ENCODE measurements at regions not wholly inside any gene's neighbourhood (a gene's known extent, or its start where the extent isn't known, plus 50 kb on each side); places are given as distances from the start of the nearest gene placed in this dataset.

DNA sequence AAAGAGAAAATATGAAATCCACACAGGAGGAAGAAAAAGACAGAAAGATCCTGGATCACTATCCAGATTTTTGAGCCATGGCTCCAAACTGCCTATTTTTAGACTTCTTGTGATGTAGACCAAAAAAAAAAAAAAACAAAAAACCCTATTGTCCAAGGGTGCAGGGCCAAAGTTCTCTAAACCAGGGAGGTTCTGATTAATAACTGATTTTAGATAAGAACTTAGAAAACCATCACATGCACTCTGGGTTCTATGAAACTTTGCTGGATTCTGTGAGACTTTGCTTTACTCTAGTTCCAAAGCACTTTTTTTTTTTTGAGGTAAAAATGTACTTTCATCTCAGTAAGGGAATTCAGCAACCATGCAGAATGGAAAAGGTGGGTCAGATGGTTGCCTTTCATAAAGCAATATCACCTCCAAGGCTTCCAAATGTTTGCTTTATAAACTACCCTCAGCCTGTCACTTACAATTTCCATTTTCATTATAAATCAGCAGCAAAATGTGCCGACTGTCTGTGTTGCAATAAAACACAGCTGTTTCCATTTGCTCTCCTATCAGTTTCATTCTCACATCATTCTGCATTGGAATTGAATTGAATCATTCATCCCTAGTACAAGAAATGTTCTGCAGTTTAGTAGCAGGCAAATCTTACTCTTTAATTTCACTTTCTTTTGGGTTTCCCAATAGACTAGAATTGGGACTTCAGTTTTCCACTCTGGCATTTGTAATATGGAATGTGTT is 1584.3 kb upstream of the RAG2 start:
- Histone ChIP-seq H3K27me3 (ENCODE audit: insufficient read depth in 3 of 3, low read length in 2 of 3) (no peaks in the 10 kb centered on the region), H3K9me3 (no peaks in the 10 kb centered on the region), H3K4me1 (no peaks in the 10 kb centered on the region), H3K27ac (no peak overlapping the region), H3K4me3 (no peak overlapping the region), H3K36me3 (ENCODE audit: insufficient read depth in 1 of 2, low read depth in 1 of 2) (no peaks in the 10 kb centered on the region)
- DNase-seq (no peak), ATAC-seq (no peak)
- intact Hi-C loops (cut with DNase I): no loop called here
- WGBS, 3 donors: 6 to 35% (median 13%) methylated on average over 1 of the region's 1 CpG
- TF ChIP-seq, protein P1, sequence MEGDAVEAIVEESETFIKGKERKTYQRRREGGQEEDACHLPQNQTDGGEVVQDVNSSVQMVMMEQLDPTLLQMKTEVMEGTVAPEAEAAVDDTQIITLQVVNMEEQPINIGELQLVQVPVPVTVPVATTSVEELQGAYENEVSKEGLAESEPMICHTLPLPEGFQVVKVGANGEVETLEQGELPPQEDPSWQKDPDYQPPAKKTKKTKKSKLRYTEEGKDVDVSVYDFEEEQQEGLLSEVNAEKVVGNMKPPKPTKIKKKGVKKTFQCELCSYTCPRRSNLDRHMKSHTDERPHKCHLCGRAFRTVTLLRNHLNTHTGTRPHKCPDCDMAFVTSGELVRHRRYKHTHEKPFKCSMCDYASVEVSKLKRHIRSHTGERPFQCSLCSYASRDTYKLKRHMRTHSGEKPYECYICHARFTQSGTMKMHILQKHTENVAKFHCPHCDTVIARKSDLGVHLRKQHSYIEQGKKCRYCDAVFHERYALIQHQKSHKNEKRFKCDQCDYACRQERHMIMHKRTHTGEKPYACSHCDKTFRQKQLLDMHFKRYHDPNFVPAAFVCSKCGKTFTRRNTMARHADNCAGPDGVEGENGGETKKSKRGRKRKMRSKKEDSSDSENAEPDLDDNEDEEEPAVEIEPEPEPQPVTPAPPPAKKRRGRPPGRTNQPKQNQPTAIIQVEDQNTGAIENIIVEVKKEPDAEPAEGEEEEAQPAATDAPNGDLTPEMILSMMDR (IDR thresholded peaks at IDR 0.05): no peak

DNA sequence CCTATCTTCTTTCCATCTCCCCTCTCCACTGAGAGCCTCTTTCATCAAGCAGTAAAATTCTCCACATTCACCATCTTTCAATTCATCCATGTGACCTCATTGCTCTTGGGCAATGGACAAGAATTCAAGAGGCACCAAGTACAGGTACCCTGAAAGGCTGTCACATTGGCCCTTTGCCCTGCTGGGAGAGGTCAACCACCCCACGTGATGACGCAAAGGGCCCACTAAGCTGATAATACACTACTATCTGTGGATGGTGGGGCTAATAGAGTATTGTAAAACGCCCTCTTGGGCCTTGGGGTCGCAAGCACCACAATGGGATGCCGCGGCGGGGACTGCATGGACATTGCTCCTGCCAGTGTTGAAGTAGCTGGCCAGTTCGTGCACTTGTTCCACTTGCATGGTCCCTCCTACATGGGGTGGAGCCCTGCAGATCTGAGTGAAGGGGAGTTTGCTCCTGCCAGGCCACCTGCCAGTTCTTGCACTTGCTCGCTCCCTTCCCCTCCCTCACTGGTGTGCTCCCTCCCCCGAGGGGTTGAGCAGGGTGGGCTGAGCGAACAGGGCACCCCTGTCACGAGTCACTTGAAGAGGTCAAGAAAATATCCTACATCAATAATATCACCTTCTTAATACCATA is 1578.8 kb upstream of the RAG2 start:
- H3K9me3 ChIP-seq: no peaks in the 10 kb centered on the region
- H3K36me3 ChIP-seq (ENCODE audit: insufficient read depth in 1 of 2, low read depth in 1 of 2): no peaks in the 10 kb centered on the region
- 89 to 93% (median 91%) methylated on average over 12 of the region's 12 CpGs for WGBS, 3 donors
- no peak overlapping the region for H3K27ac ChIP-seq
- H3K4me1 ChIP-seq: no peaks in the 10 kb centered on the region
- no peak for DNase-seq
- intact Hi-C loops (cut with DNase I): no loop called here
- H3K4me3 ChIP-seq: no peak overlapping the region
- no peak for ATAC-seq
- no peaks in the 10 kb centered on the region for H3K27me3 ChIP-seq (ENCODE audit: insufficient read depth in 3 of 3, low read length in 2 of 3)
- TF ChIP-seq, protein P1 (IDR thresholded peaks at IDR 0.05): no peak

DNA sequence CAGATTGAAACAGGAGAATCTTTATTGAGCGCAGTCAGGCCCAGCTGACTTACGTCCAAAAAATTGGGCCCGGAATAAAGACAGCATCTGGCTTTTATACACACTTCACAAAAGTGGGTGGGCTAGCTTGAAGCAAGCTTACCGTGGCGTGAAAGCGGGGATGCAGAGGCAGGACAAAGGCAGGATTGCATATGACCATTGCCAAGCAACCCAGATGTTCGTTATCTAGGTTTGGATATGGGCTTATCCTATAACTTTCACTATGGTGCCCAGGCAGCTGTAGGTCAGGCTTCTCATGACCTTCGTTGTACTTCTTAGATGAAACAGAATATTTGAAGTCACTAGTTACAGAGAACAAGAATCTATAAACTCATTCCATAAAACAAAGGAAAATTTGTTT is 1575.6 kb upstream of the RAG2 start:
- DNase-seq (no peak), ATAC-seq (no peak)
- Histone ChIP-seq H3K4me3 (no peak overlapping the region), H3K36me3 (ENCODE audit: insufficient read depth in 1 of 2, low read depth in 1 of 2) (no peaks in the 10 kb centered on the region), H3K4me1 (no peaks in the 10 kb centered on the region), H3K27me3 (ENCODE audit: insufficient read depth in 3 of 3, low read length in 2 of 3) (no peaks in the 10 kb centered on the region), H3K27ac (no peak overlapping the region), H3K9me3 (no peaks in the 10 kb centered on the region)
- TF ChIP-seq, protein P1 (IDR thresholded peaks at IDR 0.05): no peak
- WGBS, 3 donors: 62 to 67% (median 63%) methylated on average over 8 of the region's 8 CpGs
- intact Hi-C loops (cut with DNase I): no loop called here

DNA sequence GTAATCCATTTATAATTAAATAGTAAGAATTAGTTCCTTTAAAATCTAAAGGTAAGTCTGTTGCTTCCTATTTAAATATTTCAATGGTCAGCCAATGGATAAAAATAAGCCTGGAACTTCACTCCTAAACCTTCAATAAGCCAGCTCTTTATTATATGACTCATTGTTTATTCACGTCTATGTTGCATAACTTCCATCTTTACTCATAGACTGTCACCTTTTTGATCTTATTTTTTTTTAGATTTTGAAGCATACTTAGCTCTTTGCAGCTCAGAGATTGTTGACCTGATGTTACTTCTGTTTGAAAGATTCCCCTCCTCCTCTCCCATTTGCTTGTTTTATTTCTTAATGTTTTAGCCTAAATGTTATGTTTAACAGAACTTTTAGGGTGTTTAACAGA is 1571.2 kb upstream of the RAG2 start:
- Histone ChIP-seq H3K4me1 (no peaks in the 10 kb centered on the region), H3K36me3 (ENCODE audit: insufficient read depth in 1 of 2, low read depth in 1 of 2) (no peaks in the 10 kb centered on the region), H3K9me3 (no peaks in the 10 kb centered on the region), H3K4me3 (no peak overlapping the region), H3K27ac (no peak overlapping the region), H3K27me3 (ENCODE audit: insufficient read depth in 3 of 3, low read length in 2 of 3) (no peaks in the 10 kb centered on the region)
- WGBS, 3 donors: 17 to 29% (median 19%) methylated on average over 1 of the region's 1 CpG
- intact Hi-C loops (cut with DNase I): no loop called here
- DNase-seq (no peak), ATAC-seq (no peak)
- TF ChIP-seq, protein P1 (IDR thresholded peaks at IDR 0.05): no peak

Measured in psoas muscle (tissue), 7 donors.